Muscle layer of duodenum (tissue), 2 donors: ENCODE measurements at regions not wholly inside any gene's neighbourhood (a gene's known extent, or its start where the extent isn't known, plus 50 kb on each side); places are given as distances from the start of the nearest gene placed in this dataset.

Source experiments
- H3K27ac ChIP-seq: one replicate; pipeline ENCODE4 v1.7.0; 2013; ENCODE audit warnings: mild to moderate bottlenecking, low read length
- H3K27me3 ChIP-seq: one replicate; pipeline ENCODE4 v1.7.0; 2013; ENCODE audit warnings: low read depth, mild to moderate bottlenecking, control low read depth, low read length
- H3K36me3 ChIP-seq, 2 donors: one replicate each; pipeline ENCODE4 v1.7.0; 2013; ENCODE audit warnings: low read length in 2 of 2, control low read depth in 1 of 2, mild to moderate bottlenecking in 1 of 2; ENCODE audit not compliant: insufficient read depth in 2 of 2, control insufficient read depth in 1 of 2
- H3K4me1 ChIP-seq, 2 donors: one replicate each; pipeline ENCODE4 v1.7.0; 2013; ENCODE audit warnings: low read length in 2 of 2, mild to moderate bottlenecking in 2 of 2, control low read depth in 1 of 2, moderate library complexity in 1 of 2; ENCODE audit not compliant: insufficient read depth in 2 of 2, control insufficient read depth in 1 of 2
- H3K4me3 ChIP-seq, 2 donors: one replicate each; pipeline ENCODE4 v1.7.0; 2013; ENCODE audit warnings: low read length in 2 of 2, low read depth in 1 of 2, mild to moderate bottlenecking in 1 of 2
- H3K9me3 ChIP-seq, 2 donors: one replicate each; pipeline ENCODE4 v1.7.0; 2013; ENCODE audit warnings: low read length in 2 of 2, control low read depth in 1 of 2, mild to moderate bottlenecking in 1 of 2; ENCODE audit not compliant: control insufficient read depth in 1 of 2
- donor health status: healthy.

GRCh38 chr11:88404932-88405710 lies 67.6 kb upstream of the CTSC start:
- H3K27me3 ChIP-seq = no peaks in the 10 kb centered on the region
- H3K4me3 ChIP-seq = no peak overlapping the region
- H3K27ac ChIP-seq = no peak overlapping the region
- H3K4me1 ChIP-seq = peaks cover 5 to 13% of the 10 kb centered on the region in 2 donors
- no peaks in the 10 kb centered on the region for H3K36me3 ChIP-seq
- no peaks in the 10 kb centered on the region for H3K9me3 ChIP-seq

- Histone ChIP-seq H3K4me3 (no peak overlapping the region), H3K9me3 (no peaks in the 10 kb centered on the region), H3K27me3 (no peaks in the 10 kb centered on the region), H3K27ac (no peak overlapping the region), H3K4me1 (peaks cover 5 to 13% of the 10 kb centered on the region in 2 donors), H3K36me3 (no peaks in the 10 kb centered on the region)
Observed at GRCh38 chr11:88404391-88404790, 66.9 kb upstream of the CTSC start.

- no peaks in the 10 kb centered on the region for H3K27me3 ChIP-seq
Observed at GRCh38 chr11:88402784-88403183, 65.2 kb upstream of the CTSC start.

GRCh38 chr11:88402192-88402715 lies 64.7 kb upstream of the CTSC start:
- Histone ChIP-seq H3K4me1 (peaks cover 5 to 13% of the 10 kb centered on the region in 2 donors), H3K27me3 (no peaks in the 10 kb centered on the region), H3K36me3 (no peaks in the 10 kb centered on the region), H3K4me3 (no peak overlapping the region), H3K9me3 (no peaks in the 10 kb centered on the region), H3K27ac (peak overlapping the region; percentile 36)

More at GRCh38 chr11:88402784-88403183, 65.2 kb upstream of the CTSC start:
- Histone ChIP-seq H3K4me1 (peaks cover 5 to 13% of the 10 kb centered on the region in 2 donors), H3K9me3 (no peaks in the 10 kb centered on the region), H3K27ac (no peak overlapping the region), H3K4me3 (no peak overlapping the region), H3K36me3 (no peaks in the 10 kb centered on the region)

GRCh38 chr11:88398791-88399570 lies 61.4 kb upstream of the CTSC start:
- H3K27me3 ChIP-seq = no peaks in the 10 kb centered on the region
- no peaks in the 10 kb centered on the region for H3K9me3 ChIP-seq
- no peak overlapping the region for H3K27ac ChIP-seq
- H3K4me3 ChIP-seq = no peak overlapping the region
- no peaks in the 10 kb centered on the region for H3K36me3 ChIP-seq
- H3K4me1 ChIP-seq = peaks cover 5 to 13% of the 10 kb centered on the region in 2 donors

- Histone ChIP-seq H3K9me3 (no peaks in the 10 kb centered on the region), H3K36me3 (no peaks in the 10 kb centered on the region), H3K4me3 (no peak overlapping the region), H3K4me1 (peaks cover 5 to 13% of the 10 kb centered on the region in 2 donors), H3K27me3 (no peaks in the 10 kb centered on the region), H3K27ac (no peak overlapping the region)
Observed at GRCh38 chr11:88398372-88398771, 60.8 kb upstream of the CTSC start.

GRCh38 chr11:88390254-88390653 lies 52.7 kb upstream of the CTSC start:
- no peaks in the 10 kb centered on the region for H3K9me3 ChIP-seq
- H3K36me3 ChIP-seq = no peaks in the 10 kb centered on the region
- no peak overlapping the region for H3K4me3 ChIP-seq
- H3K27me3 ChIP-seq = no peaks in the 10 kb centered on the region
- H3K27ac ChIP-seq = no peak overlapping the region
- no peaks in the 10 kb centered on the region for H3K4me1 ChIP-seq

GRCh38 chr11:88387957-88388356 lies 50.4 kb upstream of the CTSC start:
- Histone ChIP-seq H3K27ac (no peak overlapping the region), H3K4me1 (peaks cover 0 to 5% of the 10 kb centered on the region in 2 donors), H3K4me3 (no peak overlapping the region), H3K36me3 (no peaks in the 10 kb centered on the region), H3K9me3 (no peaks in the 10 kb centered on the region), H3K27me3 (no peaks in the 10 kb centered on the region)
